Natural killer cell (primary cell): ENCODE measurements at regions not wholly inside any gene's neighbourhood (a gene's known extent, or its start where the extent isn't known, plus 50 kb on each side); places are given as distances from the start of the nearest gene placed in this dataset.

Source experiments
- ATAC-seq, 3 donors: fragments of 150-1000 bp in 2 of 3; fragments of 200-7000 bp in 1 of 3; cut with Tn5 transposase; 1 replicate in 1 of 3; 2 replicates in 2 of 3; pipeline ENCODE4 v1.10.0; 2021; ENCODE audit warnings: mild to moderate bottlenecking in 2 of 3, moderate library complexity in 2 of 3
- DNase-seq, 2 donors: peaks; one replicate each; pipeline versions ENCODE4 v3.0.0 to v3.0.0-alpha.2; 2013 to 2021; ENCODE audit warnings: mixed read lengths in 1 of 2
- H3K27ac ChIP-seq: one replicate; pipeline ENCODE4 v1.5.1; 2013; ENCODE audit warnings: mild to moderate bottlenecking, low read length
- H3K27me3 ChIP-seq: one replicate; pipeline ENCODE4 v1.6.1; 2013; ENCODE audit warnings: low read length; ENCODE audit not compliant: control insufficient read depth, insufficient read depth
- H3K36me3 ChIP-seq: one replicate; pipeline ENCODE4 v1.6.1; 2013; ENCODE audit warnings: low read length; ENCODE audit not compliant: control insufficient read depth, insufficient read depth
- H3K4me1 ChIP-seq: one replicate; pipeline ENCODE4 v1.6.1; 2013; ENCODE audit warnings: low read length; ENCODE audit not compliant: control insufficient read depth, insufficient read depth
- H3K4me3 ChIP-seq: one replicate; pipeline ENCODE4 v1.5.1; 2013; ENCODE audit warnings: low read length
- H3K9me3 ChIP-seq: one replicate; pipeline ENCODE4 v1.6.1; 2013; ENCODE audit warnings: low read length; ENCODE audit not compliant: control insufficient read depth, insufficient read depth
- H3K27ac Mint-ChIP-seq, 2 donors: one replicate each; pipeline ENCODE4 v1.8.0; 2022; ENCODE audit warnings: mild to moderate bottlenecking in 2 of 2, mixed read lengths in 2 of 2, moderate library complexity in 1 of 2
- H3K27me3 Mint-ChIP-seq, 2 donors: one replicate each; pipeline ENCODE4 v1.8.0; 2022; ENCODE audit warnings: low read depth in 2 of 2, mixed read lengths in 2 of 2
- H3K36me3 Mint-ChIP-seq: one replicate; pipeline ENCODE4 v1.8.0; 2022; ENCODE audit warnings: mixed read lengths
- H3K4me1 Mint-ChIP-seq, 2 donors: one replicate each; pipeline ENCODE4 v1.8.0; 2022; ENCODE audit warnings: mixed read lengths in 2 of 2
- H3K4me3 Mint-ChIP-seq: one replicate; pipeline ENCODE4 v1.8.0; 2022; ENCODE audit warnings: mild to moderate bottlenecking, moderate library complexity, mixed read lengths
- H3K9me3 Mint-ChIP-seq, 2 donors: one replicate each; pipeline ENCODE4 v1.8.0; 2022; ENCODE audit warnings: mixed read lengths in 2 of 2
- CTCF ChIP-seq: fragments of 200-600 bp; IDR thresholded peaks from one replicate; pipeline ENCODE4 v1.8.0; 2022; ENCODE audit warnings: antibody characterized with exemption
- WGBS: methylation state at CpG from one replicate; pipeline ENCODE4 v1.1.7; 2013; ENCODE audit warnings: missing lambda C conversion rate; ENCODE audit not compliant: insufficient coverage; 5-methylcytosine and 5-hydroxymethylcytosine counted together
- intact Hi-C: fragments of 100-400 bp; cut with micrococcal nuclease; formaldehyde crosslinking; loops from one replicate; pipeline ENCODE4 v1.14.2; 2022

DNA sequence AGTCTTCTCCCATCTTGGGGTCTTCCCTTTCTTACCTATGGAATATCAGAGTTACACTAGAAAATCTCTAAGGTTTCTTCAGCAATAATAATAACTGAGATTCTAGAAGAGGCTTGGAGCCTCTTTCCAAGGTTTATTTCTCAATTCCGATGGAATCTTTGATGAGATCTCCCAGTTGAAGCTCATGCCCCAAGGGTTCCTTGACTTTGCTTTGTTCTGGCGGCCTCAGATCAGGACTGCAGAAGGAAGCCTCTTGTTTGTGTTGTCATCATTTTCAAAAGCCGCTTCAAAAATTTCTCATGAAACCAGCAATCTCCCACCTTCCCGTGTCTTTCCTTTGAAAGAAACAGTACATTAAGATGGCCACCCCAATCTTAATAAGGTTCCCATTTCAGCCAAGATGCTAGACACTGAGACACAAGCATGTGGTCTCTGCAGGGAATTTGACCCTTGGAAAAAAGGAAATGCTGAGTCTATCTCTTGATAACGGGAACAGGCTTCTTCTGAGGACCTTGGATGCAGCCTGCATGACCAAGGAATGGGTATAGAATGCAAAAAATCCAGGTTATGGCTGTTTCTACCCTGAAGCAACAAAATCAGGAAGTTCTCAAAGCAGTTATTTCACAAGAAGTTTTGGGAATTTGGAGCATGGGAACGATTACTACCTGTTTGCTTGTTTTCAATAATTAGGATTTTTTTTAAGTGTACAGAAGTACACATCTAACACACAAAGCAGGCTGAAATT, 141.6 kb downstream of the CD24 start:
- H3K9me3 ChIP-seq = no peaks in the 10 kb centered on the region
- no peaks in the 10 kb centered on the region for H3K36me3 ChIP-seq
- no peak for TF ChIP-seq CTCF
- Mint-ChIP-seq H3K4me1 (no peaks in the 10 kb centered on the region), H3K9me3 (peaks cover 0 to 1% of the 10 kb centered on the region in 2 donors), H3K27ac (no peak overlapping the region), H3K4me3 (no peak overlapping the region), H3K36me3 (no peaks in the 10 kb centered on the region), H3K27me3 (peaks cover 0 to 24% of the 10 kb centered on the region in 2 donors)
- intact Hi-C loops = no loop called here
- H3K27ac ChIP-seq = no peak overlapping the region
- ATAC-seq = no peak
- WGBS = 79% methylated on average over 5 of the region's 6 CpGs
- no peaks in the 10 kb centered on the region for H3K4me1 ChIP-seq
- no peak overlapping the region for H3K4me3 ChIP-seq
- no peak for DNase-seq
- H3K27me3 ChIP-seq = no peaks in the 10 kb centered on the region

- no peaks in the 10 kb centered on the region for H3K9me3 ChIP-seq
- no peak overlapping the region for H3K27ac ChIP-seq
- no peak overlapping the region for H3K4me3 ChIP-seq
- DNase-seq = no peak
- H3K36me3 ChIP-seq = no peaks in the 10 kb centered on the region
- Mint-ChIP-seq H3K27me3 (peaks cover 0 to 11% of the 10 kb centered on the region in 2 donors), H3K4me1 (no peaks in the 10 kb centered on the region), H3K4me3 (no peak overlapping the region), H3K9me3 (peaks cover 0 to 2% of the 10 kb centered on the region in 2 donors), H3K36me3 (no peaks in the 10 kb centered on the region), H3K27ac (no peak overlapping the region)
- TF ChIP-seq CTCF = no peak
- 90% methylated on average over 2 of the region's 2 CpGs for WGBS
- intact Hi-C loops = no loop called here
- no peak for ATAC-seq
- no peaks in the 10 kb centered on the region for H3K4me1 ChIP-seq
- no peaks in the 10 kb centered on the region for H3K27me3 ChIP-seq
Observed at GRCh38 chr6:106830930-106831329, 143.6 kb downstream of the CD24 start.

DNA sequence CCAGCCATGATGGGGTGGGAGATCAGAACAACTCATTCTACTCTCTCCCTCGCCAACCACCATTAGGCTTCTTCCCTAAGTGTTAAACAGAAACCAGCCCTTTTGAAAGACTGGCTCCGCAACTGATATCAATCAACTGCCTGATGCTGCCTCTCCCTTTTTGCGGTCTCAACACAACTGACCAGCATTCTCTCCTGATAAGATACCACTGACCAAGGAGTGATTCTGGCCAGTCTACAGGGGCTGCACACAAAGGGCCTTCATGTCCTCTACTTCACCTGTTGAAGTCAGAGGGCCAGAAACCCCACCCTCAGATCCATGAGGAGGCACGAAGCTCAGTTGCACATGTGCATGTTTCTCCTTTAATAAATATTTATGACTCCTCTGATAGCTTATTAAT, 145.1 kb downstream of the CD24 start:
- Mint-ChIP-seq H3K9me3 (peaks cover 0 to 2% of the 10 kb centered on the region in 2 donors), H3K4me3 (no peak overlapping the region), H3K4me1 (no peaks in the 10 kb centered on the region), H3K36me3 (no peaks in the 10 kb centered on the region), H3K27ac (no peak overlapping the region), H3K27me3 (no peaks in the 10 kb centered on the region)
- Histone ChIP-seq H3K27ac (no peak overlapping the region), H3K36me3 (no peaks in the 10 kb centered on the region), H3K4me1 (no peaks in the 10 kb centered on the region), H3K27me3 (no peaks in the 10 kb centered on the region), H3K4me3 (no peak overlapping the region), H3K9me3 (no peaks in the 10 kb centered on the region)
- intact Hi-C loops = no loop called here
- TF ChIP-seq CTCF = no peak
- ATAC-seq (no peak), DNase-seq (no peak)
- WGBS = 98% methylated on average over 3 of the region's 4 CpGs

GRCh38 chr6:106827081-106827480, 147.4 kb downstream of the CD24 start:
- WGBS = 83% methylated on average over 3 of the region's 3 CpGs
- Histone ChIP-seq H3K4me1 (no peaks in the 10 kb centered on the region), H3K27me3 (no peaks in the 10 kb centered on the region), H3K36me3 (no peaks in the 10 kb centered on the region), H3K9me3 (no peaks in the 10 kb centered on the region), H3K27ac (no peak overlapping the region), H3K4me3 (no peak overlapping the region)
- Mint-ChIP-seq H3K27ac (no peak overlapping the region), H3K9me3 (peaks cover 0 to 2% of the 10 kb centered on the region in 2 donors), H3K36me3 (no peaks in the 10 kb centered on the region), H3K4me3 (no peak overlapping the region), H3K4me1 (no peaks in the 10 kb centered on the region), H3K27me3 (no peaks in the 10 kb centered on the region)
- DNase-seq = no peak
- no peak for ATAC-seq
- intact Hi-C loops = no loop called here
- TF ChIP-seq CTCF = no peak
